GM10248 (cell line): ENCODE measurements at regions not wholly inside any gene's neighbourhood (a gene's known extent, or its start where the extent isn't known, plus 50 kb on each side); places are given as distances from the start of the nearest gene placed in this dataset.

Source experiments
- CTCF ChIA-PET: fragments of 300-600 bp; sonication (Branson Sonifier 250); formaldehyde crosslinking; extraction: SDS; loops from one replicate; lab custom pipeline; 2021; ENCODE audit warnings: antibody characterized with exemption; lab: Yijun Ruan, JAX
- POLR2A ChIA-PET: fragments of 350-650 bp; sonication (Branson Sonifier 250); formaldehyde crosslinking; extraction: SDS; loops from one replicate; lab custom pipeline; 2020; ENCODE audit warnings: antibody characterized with exemption; lab: Yijun Ruan, JAX
- DNase-seq: peaks from one replicate; pipeline ENCODE4 v3.0.0; 2012; ENCODE audit errors: extremely low spot score
- TF ChIP-seq, protein P1 (sequence below): IDR thresholded peaks from 2 replicates; pipeline ENCODE4 v1.5.1; 2012; ENCODE audit warnings: mild to moderate bottlenecking, low read depth; ENCODE audit errors: extremely low read depth, missing control alignments, control extremely low read depth

DNA sequence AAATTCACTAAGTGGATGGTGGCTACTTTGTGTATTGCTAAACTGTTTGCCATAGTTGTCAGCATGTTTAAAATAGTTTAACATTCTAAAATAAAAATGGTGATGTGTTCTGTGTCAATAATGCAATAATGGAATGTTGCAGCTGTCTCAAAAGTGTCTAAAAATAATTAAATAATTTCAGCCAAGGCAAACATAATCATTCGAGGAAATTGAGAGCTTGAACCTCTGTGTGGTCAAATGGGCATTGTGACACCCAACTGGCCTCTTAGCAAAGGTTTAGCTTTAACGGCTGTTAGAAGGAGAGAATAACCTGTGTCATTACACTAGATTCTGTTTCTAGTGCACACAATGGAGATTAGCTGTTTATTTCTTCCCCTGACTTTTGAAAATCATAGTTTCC is 278.5 kb downstream of the TMEM167A start:
- POLR2A ChIA-PET, result no interaction called here
- TF ChIP-seq, protein P1, sequence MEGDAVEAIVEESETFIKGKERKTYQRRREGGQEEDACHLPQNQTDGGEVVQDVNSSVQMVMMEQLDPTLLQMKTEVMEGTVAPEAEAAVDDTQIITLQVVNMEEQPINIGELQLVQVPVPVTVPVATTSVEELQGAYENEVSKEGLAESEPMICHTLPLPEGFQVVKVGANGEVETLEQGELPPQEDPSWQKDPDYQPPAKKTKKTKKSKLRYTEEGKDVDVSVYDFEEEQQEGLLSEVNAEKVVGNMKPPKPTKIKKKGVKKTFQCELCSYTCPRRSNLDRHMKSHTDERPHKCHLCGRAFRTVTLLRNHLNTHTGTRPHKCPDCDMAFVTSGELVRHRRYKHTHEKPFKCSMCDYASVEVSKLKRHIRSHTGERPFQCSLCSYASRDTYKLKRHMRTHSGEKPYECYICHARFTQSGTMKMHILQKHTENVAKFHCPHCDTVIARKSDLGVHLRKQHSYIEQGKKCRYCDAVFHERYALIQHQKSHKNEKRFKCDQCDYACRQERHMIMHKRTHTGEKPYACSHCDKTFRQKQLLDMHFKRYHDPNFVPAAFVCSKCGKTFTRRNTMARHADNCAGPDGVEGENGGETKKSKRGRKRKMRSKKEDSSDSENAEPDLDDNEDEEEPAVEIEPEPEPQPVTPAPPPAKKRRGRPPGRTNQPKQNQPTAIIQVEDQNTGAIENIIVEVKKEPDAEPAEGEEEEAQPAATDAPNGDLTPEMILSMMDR, result no peak
- no peak for DNase-seq
- CTCF ChIA-PET, result interaction anchor here (1.1 to 1.2 kb wide), 2 partner anchors 13 to 76 kb away, joined by 3 to 4 read pairs; no protein-coding TSS in a partner anchor

DNA sequence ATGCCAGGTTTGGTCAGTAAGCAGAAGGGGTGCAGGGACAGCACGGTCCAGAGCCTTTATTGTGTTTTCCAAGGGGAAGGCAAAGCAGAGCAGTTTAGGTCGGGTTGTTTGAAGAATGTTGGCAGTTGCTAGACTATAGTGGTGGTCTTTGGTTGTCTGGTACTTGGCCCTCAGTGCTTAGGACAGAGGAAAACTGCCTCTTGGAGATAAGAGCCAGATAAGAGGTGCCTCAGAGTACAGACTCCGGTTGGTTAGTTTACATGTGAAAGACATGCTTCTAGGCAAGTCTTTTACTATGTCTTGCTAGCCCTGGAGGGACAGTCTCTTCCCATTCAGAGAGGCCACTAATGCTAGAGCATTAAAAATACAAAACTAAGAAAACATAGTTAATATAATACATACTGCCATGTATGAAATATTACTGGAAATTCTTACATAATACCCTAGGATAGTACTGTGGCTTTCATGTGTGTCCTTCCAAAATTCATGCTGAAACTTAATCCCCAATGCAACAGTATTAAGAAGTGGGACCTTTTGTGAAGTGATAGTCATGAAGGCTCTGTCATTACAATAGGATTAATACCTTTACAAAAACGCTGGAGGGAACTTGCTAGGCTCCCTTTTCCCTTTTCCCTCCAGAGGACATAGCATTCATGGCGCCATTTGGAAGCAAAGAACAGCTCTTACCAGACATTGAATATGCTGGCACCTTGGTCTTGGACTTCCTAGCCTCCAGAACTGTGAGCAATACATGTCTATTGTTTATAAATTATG is 280.4 kb downstream of the TMEM167A start:
- TF ChIP-seq, protein P1, result no peak
- ChIA-PET POLR2A (no interaction called here), CTCF (interaction anchor here (1.5 kb wide), 1 partner anchor 14 kb away, joined by 3 read pairs; no protein-coding TSS in a partner anchor)
- DNase-seq, result no peak

DNA sequence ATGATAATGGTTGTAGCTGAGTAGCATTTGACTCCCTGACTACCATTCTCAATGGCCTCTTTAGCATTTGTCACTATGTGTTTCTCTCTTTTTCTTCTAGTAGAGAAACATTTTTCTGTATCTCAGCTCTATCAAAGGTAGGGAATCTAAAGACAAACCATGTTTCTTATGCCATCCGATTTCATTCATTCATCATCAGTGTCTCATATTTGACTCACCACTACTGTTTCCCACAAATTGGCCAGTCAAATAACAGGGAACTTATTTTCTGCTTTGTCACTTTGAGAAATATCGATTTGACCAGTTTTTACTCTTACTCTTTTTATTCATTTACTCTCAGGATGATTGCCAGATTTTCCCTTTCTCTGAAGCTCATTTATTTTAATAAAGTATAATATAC is 282.3 kb downstream of the TMEM167A start:
- CTCF ChIA-PET, result interaction anchor here (2.7 kb wide), 1 partner anchor 9 kb away, joined by 8 read pairs; no protein-coding TSS in a partner anchor
- TF ChIP-seq, protein P1, result no peak
- no peak for DNase-seq
- POLR2A ChIA-PET, result no interaction called here

DNA sequence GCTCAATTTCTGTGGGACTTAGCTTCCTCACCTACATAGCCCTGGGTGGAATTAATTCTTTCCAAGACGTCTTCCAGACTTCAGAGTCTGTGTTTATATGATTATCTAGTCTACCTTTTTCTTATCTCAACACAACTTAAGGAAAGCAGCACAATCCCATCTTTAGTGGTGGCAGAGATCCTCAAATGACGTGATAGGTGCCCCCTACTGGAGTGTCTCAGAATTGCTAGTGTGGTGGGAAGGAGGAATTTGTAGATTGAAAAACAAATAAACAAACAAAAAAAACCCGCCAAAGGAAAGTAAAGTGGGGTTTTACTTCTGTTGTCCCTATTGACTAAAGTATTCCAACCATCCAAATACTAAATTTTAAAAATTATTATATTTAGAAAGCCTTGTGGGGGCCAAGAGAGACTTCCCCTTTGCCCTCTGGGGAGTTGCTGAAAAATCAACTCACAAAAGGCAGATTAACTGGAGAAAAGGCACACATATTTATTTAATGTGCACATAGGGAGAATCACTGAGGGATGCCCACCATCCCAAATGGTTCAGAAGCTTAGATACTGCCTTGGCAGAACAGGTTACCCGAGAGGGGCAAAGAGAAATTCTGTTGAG is 283.3 kb downstream of the TMEM167A start:
- TF ChIP-seq, protein P1, result no peak
- ChIA-PET POLR2A (no interaction called here), CTCF (interaction anchor here (1.2 to 2.7 kb wide), 3 partner anchors 10 to 17 kb away, joined by 3 to 8 read pairs (median 3); no protein-coding TSS in a partner anchor)
- DNase-seq, result no peak

DNA sequence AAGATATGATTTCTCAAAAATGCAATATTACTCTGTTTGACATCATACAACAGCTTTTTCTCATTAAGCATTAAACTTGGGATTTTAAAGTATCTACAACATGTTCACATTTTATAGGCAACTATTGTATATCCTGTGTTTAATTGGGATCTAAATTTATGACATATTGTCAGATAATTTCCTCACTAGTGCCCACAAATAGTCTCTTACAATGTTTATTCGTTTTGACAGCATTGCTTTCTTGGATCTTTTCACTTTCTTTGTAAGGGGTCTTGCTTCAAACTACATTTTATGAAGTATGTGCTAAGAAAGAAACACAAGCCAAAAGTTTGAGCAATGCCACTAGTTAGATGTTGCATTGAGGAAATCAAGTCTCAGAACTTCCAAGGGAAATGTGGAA is 285.1 kb downstream of the TMEM167A start:
- TF ChIP-seq, protein P1, result no peak
- CTCF ChIA-PET, result no interaction called here
- POLR2A ChIA-PET, result no interaction called here

DNA sequence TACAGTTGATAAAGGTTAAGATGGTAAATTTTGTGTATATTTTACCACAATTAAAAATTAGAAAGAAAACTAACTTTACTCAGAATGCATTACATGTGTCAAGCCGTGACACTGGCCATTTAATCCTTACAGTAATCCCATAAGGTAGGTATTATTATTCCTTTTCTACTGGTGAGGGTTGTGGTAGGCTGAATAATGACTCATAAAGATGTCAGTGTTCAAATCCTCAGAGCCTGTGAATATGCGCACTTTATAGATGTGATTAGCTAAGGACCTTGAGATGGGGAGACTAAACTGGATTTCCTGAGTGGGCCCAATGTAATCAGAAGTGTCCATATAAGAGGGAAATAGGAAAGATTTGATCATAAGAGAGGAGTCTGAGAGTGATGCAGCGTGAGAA is 288.1 kb downstream of the TMEM167A start:
- DNase-seq, result no peak
- ChIA-PET CTCF (interaction anchor here (0.8 to 1.2 kb wide), 2 partner anchors 8 to 42 kb away, joined by 3 read pairs; no protein-coding TSS in a partner anchor), POLR2A (no interaction called here)
- TF ChIP-seq, protein P1, result no peak

More for the DNA sequence above, 285.1 kb downstream of the TMEM167A start:
- no peak for DNase-seq
